OCI-LY7 (cell line): ENCODE measurements at regions not wholly inside any gene's neighbourhood (a gene's known extent, or its start where the extent isn't known, plus 50 kb on each side); places are given as distances from the start of the nearest gene placed in this dataset.
"Not testable (repeated sequence)": the region's sequence is repeated elsewhere in the genome, so short reads cannot be mapped to it uniquely, and the experiment has no call there.

Experiments used
- BruUV-seq: library from RNA; stranded (reverse); fragments of 400-500 nt; replicated peaks from 2 replicates; lab custom pipeline; 2021; lab: Mats Ljungman, UMichigan
- CTCF ChIA-PET: fragments of 300-600 bp; sonication (Branson Sonifier 250); formaldehyde crosslinking; loops from one replicate; lab custom pipeline; 2022; ENCODE audit warnings: antibody characterized with exemption; ENCODE audit not compliant: unreplicated experiment; lab: Charles Lee
- POLR2A ChIA-PET: fragments of 300-600 bp; sonication (Branson Sonifier 250); formaldehyde crosslinking; loops from one replicate; lab custom pipeline; 2022; ENCODE audit warnings: antibody characterized with exemption; lab: Charles Lee
- DNase-seq: peaks from one replicate; pipeline ENCODE4 v3.0.0-alpha.2; 2015; ENCODE audit warnings: low spot score
- H2AFZ ChIP-seq: fragments of 200-600 bp; sonication (generic), shearing (Covaris generic); 2 replicates; pipeline ENCODE4 v1.6.1; 2014; ENCODE audit warnings: mild to moderate bottlenecking, antibody characterized with exemption, low read length, moderate library complexity
- H3K27ac ChIP-seq: fragments of 200-600 bp; sonication (generic); 2 replicates; pipeline ENCODE4 v1.5.1; 2014; ENCODE audit warnings: mixed run types, low read depth, mild to moderate bottlenecking, moderate library complexity, low read length, inconsistent platforms; ENCODE audit not compliant: poor library complexity, severe bottlenecking
- H3K36me3 ChIP-seq: fragments of 200-600 bp; sonication (generic); 2 replicates; pipeline ENCODE4 v1.6.1; 2014; ENCODE audit warnings: mild to moderate bottlenecking, antibody characterized with exemption, low read length, moderate library complexity, mixed read lengths; ENCODE audit not compliant: insufficient read depth
- H3K4me1 ChIP-seq: fragments of 200-600 bp; sonication (generic); 2 replicates; pipeline ENCODE4 v1.5.1; 2014; ENCODE audit warnings: mild to moderate bottlenecking, low read length; ENCODE audit not compliant: insufficient read depth, poor library complexity, severe bottlenecking
- H3K4me2 ChIP-seq: fragments of 200-600 bp; sonication (generic); 2 replicates; pipeline ENCODE4 v1.6.1; 2014; ENCODE audit warnings: mild to moderate bottlenecking, low read length
- H3K4me3 ChIP-seq: fragments of 200-600 bp; sonication (generic); 2 replicates; pipeline ENCODE4 v1.5.1; 2014; ENCODE audit warnings: mild to moderate bottlenecking, low read depth, low read length; ENCODE audit not compliant: poor library complexity, severe bottlenecking
- H3K79me2 ChIP-seq: fragments of 200-600 bp; sonication (generic); 2 replicates; pipeline ENCODE4 v1.6.1; 2016; ENCODE audit warnings: low read depth, mild to moderate bottlenecking, low read length, moderate library complexity, mixed read lengths; ENCODE audit not compliant: insufficient read depth
- H3K9me2 ChIP-seq: fragments of 200-600 bp; sonication (generic); 2 replicates; pipeline ENCODE4 v1.6.1; 2016; ENCODE audit warnings: mild to moderate bottlenecking, low read length, mixed read lengths; ENCODE audit not compliant: insufficient read depth
- H3K9me3 ChIP-seq: fragments of 200-600 bp; sonication (generic); 2 replicates; pipeline ENCODE4 v1.6.1; 2014; ENCODE audit warnings: mild to moderate bottlenecking, mixed run types, low read length, mixed read lengths
- H4K20me1 ChIP-seq: fragments of 200-600 bp; sonication (generic); 2 replicates; pipeline ENCODE4 v1.6.1; 2014; ENCODE audit warnings: mild to moderate bottlenecking, antibody characterized with exemption, low read length, moderate library complexity, mixed read lengths; ENCODE audit not compliant: insufficient read depth
- EZH2phosphoT487 ChIP-seq: fragments of 200-600 bp; sonication (generic); IDR thresholded peaks from 2 replicates; pipeline ENCODE4 v1.6.1; 2018; ENCODE audit warnings: low read depth, borderline replicate concordance, mild to moderate bottlenecking, mixed run types, antibody characterized with exemption, low read length, moderate library complexity, mixed read lengths
- intact Hi-C: fragments of 100-400 bp; cut with micrococcal nuclease; formaldehyde crosslinking; loops from one replicate; pipeline ENCODE4 v1.10.0; 2022; ENCODE audit not compliant: unreplicated experiment
- TF ChIP-seq, protein P1 (sequence below): fragments of 200-600 bp; sonication (generic); conservative IDR thresholded peaks from 2 replicates; pipeline ENCODE4 v1.5.1; 2014; ENCODE audit warnings: mild to moderate bottlenecking, antibody characterized with exemption, low read length, moderate library complexity, mixed read lengths

DNA sequence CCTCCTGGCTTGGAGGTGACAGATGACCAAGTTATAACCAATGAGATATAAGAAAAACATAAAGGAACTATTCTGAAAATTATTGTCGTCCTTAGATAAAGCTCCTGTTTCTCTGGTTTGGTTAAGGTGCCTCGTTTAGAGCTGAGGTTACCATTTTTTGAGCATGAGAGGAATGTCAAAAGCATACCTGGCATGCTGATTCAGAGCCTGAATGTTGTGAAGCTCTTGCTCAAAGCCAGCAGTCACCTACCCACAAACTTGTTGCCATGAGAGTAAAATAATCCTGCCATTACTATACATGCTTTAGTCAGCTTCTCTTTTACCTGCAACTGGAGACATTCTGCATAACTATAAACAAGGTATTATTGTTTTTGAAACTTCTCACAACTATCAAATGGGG lies 1116.2 kb downstream of the DIAPH3 start:
- H3K79me2 ChIP-seq, result no peaks in the 10 kb centered on the region
- DNase-seq, result no peak
- H3K4me2 ChIP-seq, result no peak overlapping the region
- intact Hi-C loops, result no loop called here
- no peaks in the 10 kb centered on the region for H3K36me3 ChIP-seq
- BruUV-seq, result no TSS peak
- H3K9me3 ChIP-seq, result no peaks in the 10 kb centered on the region
- no peak overlapping the region for H3K4me3 ChIP-seq
- ChIA-PET CTCF (no interaction called here), POLR2A (interaction anchor here (0.5 to 1.6 kb wide), 3 partner anchors 8 to 764 kb away, joined by 3 to 7 read pairs (median 3); no protein-coding TSS in a partner anchor)
- H3K27ac ChIP-seq, result no peak overlapping the region
- H3K9me2 ChIP-seq, result no peaks in the 10 kb centered on the region
- TF ChIP-seq, protein P1, sequence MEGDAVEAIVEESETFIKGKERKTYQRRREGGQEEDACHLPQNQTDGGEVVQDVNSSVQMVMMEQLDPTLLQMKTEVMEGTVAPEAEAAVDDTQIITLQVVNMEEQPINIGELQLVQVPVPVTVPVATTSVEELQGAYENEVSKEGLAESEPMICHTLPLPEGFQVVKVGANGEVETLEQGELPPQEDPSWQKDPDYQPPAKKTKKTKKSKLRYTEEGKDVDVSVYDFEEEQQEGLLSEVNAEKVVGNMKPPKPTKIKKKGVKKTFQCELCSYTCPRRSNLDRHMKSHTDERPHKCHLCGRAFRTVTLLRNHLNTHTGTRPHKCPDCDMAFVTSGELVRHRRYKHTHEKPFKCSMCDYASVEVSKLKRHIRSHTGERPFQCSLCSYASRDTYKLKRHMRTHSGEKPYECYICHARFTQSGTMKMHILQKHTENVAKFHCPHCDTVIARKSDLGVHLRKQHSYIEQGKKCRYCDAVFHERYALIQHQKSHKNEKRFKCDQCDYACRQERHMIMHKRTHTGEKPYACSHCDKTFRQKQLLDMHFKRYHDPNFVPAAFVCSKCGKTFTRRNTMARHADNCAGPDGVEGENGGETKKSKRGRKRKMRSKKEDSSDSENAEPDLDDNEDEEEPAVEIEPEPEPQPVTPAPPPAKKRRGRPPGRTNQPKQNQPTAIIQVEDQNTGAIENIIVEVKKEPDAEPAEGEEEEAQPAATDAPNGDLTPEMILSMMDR, result no peak
- TF ChIP-seq EZH2phosphoT487, result no peak
- no peak overlapping the region for H2AFZ ChIP-seq
- no peaks in the 10 kb centered on the region for H3K4me1 ChIP-seq
- H4K20me1 ChIP-seq, result no peaks in the 10 kb centered on the region

- ChIA-PET CTCF (no interaction called here), POLR2A (no interaction called here)
- H3K9me3 ChIP-seq, result no peaks in the 10 kb centered on the region
- no peaks in the 10 kb centered on the region for H3K36me3 ChIP-seq
- no peak overlapping the region for H2AFZ ChIP-seq
- no peak overlapping the region for H3K4me2 ChIP-seq
- no peaks in the 10 kb centered on the region for H3K4me1 ChIP-seq
- H4K20me1 ChIP-seq, result no peaks in the 10 kb centered on the region
- BruUV-seq, result no TSS peak
- intact Hi-C loops, result no loop called here
- TF ChIP-seq, protein P1, result no peak
- no peak for TF ChIP-seq EZH2phosphoT487
- no peak overlapping the region for H3K27ac ChIP-seq
- no peaks in the 10 kb centered on the region for H3K79me2 ChIP-seq
- no peaks in the 10 kb centered on the region for H3K9me2 ChIP-seq
- no peak overlapping the region for H3K4me3 ChIP-seq
- DNase-seq, result no peak
These were observed 1102.1 kb downstream of the DIAPH3 start for GRCh38 chr13:59061621-59062020.

DNA sequence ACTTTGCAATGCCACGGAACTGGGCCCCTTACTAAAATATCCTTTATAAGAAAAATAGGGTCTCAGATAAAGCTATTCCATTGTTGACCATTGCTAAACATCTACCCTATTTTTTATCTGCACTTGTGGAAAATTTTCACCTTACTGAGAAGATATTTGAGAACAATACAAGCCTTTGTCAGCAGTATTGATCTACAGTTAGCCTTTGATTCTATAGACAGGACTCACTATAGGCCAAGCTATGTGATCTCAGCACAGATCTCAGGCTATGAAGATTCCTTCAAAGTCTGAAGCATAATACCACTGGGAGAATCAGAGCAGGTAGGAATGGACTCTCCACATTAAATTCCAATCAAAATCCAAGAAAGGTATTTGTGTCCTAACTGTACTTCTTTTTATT lies 1099.7 kb downstream of the DIAPH3 start:
- no peaks in the 10 kb centered on the region for H3K79me2 ChIP-seq
- intact Hi-C loops, result no loop called here
- no peaks in the 10 kb centered on the region for H3K9me2 ChIP-seq
- CTCF ChIA-PET, result no interaction called here
- POLR2A ChIA-PET, result no interaction called here
- H2AFZ ChIP-seq, result no peak overlapping the region
- no peak for TF ChIP-seq EZH2phosphoT487
- TF ChIP-seq, protein P1, result no peak
- H3K4me3 ChIP-seq, result no peak overlapping the region
- H3K9me3 ChIP-seq, result no peaks in the 10 kb centered on the region
- H3K4me2 ChIP-seq, result no peak overlapping the region
- H3K4me1 ChIP-seq, result no peaks in the 10 kb centered on the region
- no peak overlapping the region for H3K27ac ChIP-seq
- H3K36me3 ChIP-seq, result no peaks in the 10 kb centered on the region
- no peak for DNase-seq
- no TSS peak for BruUV-seq
- no peaks in the 10 kb centered on the region for H4K20me1 ChIP-seq

DNA sequence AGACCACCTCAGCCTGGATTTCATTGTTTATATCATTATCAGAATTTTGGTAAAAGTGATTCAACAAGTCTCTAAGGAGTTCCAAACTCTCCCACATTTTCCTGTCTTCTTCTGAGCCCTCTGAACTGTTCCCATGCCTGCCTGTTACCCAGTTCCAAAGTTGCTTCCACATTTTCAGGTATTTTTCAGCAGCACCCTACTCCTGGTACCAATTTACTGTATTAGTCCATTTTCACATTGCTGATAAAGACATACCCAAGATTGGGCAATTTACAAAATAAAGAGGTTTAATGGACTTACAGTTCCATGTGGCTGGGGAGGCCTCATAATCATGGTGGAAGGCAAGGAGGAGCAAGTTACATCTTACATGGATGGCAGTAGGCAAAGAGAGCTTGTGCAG lies 1087.3 kb downstream of the DIAPH3 start:
- H3K4me1 ChIP-seq, H3K27ac ChIP-seq, H2AFZ ChIP-seq, H3K79me2 ChIP-seq, H3K36me3 ChIP-seq, H3K4me3 ChIP-seq, H3K9me2 ChIP-seq, DNase-seq, CTCF ChIA-PET, POLR2A ChIA-PET, BruUV-seq, H3K9me3 ChIP-seq, H3K4me2 ChIP-seq, intact Hi-C loops, H4K20me1 ChIP-seq: not testable (repeated sequence)
